ENCODE measurements at regions not wholly inside any gene's neighbourhood (a gene's known extent, or its start where the extent isn't known, plus 50 kb on each side); places are given as distances from the start of the nearest gene placed in this dataset.

- no peak for TF ChIP-seq GATA3 (IDR thresholded peaks at IDR 0.05; ENCODE audit: low read depth, low read length)
- TF ChIP-seq GATA2 (IDR thresholded peaks at IDR 0.05; ENCODE audit: low read depth, low read length): no peak
These were observed 218.3 kb downstream of the RBFOX3 start for GRCh38 chr17:79392598-79392997.

Data from SH-SY5Y (cell line).